Activated CD4-positive, alpha-beta T cell treated with anti-CD3 and anti-CD28 coated beads, Interleukin-2, amount 10 ng/mL, durations not matched to agents 24 days and 14 days (primary cell): ENCODE measurements at regions not wholly inside any gene's neighbourhood (a gene's known extent, or its start where the extent isn't known, plus 50 kb on each side); places are given as distances from the start of the nearest gene placed in this dataset.

Source experiments
- DNase-seq: peaks from one replicate; pipeline ENCODE4 v3.0.0; 2022
- H3K27ac Mint-ChIP-seq: one replicate; pipeline ENCODE4 v1.8.0; 2022; ENCODE audit warnings: mild to moderate bottlenecking, mixed read lengths
- H3K27me3 Mint-ChIP-seq: one replicate; pipeline ENCODE4 v1.8.0; 2022; ENCODE audit warnings: mixed read lengths
- H3K36me3 Mint-ChIP-seq: one replicate; pipeline ENCODE4 v1.8.0; 2022; ENCODE audit warnings: low read depth, mild to moderate bottlenecking, mixed read lengths
- H3K4me1 Mint-ChIP-seq: one replicate; pipeline ENCODE4 v1.8.0; 2021; ENCODE audit warnings: mixed read lengths
- H3K4me3 Mint-ChIP-seq: one replicate; pipeline ENCODE4 v1.8.0; 2022; ENCODE audit warnings: mild to moderate bottlenecking, moderate library complexity, mixed read lengths
- H3K9me3 Mint-ChIP-seq: one replicate; pipeline ENCODE4 v1.8.0; 2021; ENCODE audit warnings: mixed read lengths
- intact Hi-C: fragments of 100-400 bp; cut with micrococcal nuclease; formaldehyde crosslinking; loops from one replicate; pipeline ENCODE4 v1.15.1; 2023

GRCh38 chr18:45350404-45351156 is 264.7 kb upstream of the SLC14A2 start:
- Mint-ChIP-seq H3K36me3 (no peaks in the 10 kb centered on the region), H3K4me3 (no peak overlapping the region), H3K9me3 (no peaks in the 10 kb centered on the region), H3K27ac (no peak overlapping the region), H3K4me1 (no peaks in the 10 kb centered on the region), H3K27me3 (no peaks in the 10 kb centered on the region)
- intact Hi-C loops, result no loop called here
- no peak for DNase-seq

GRCh38 chr18:45352874-45353273 is 262.4 kb upstream of the SLC14A2 start:
- H3K9me3 Mint-ChIP-seq, result no peaks in the 10 kb centered on the region
- H3K4me3 Mint-ChIP-seq, result no peak overlapping the region
- no peak overlapping the region for H3K27ac Mint-ChIP-seq
- no peaks in the 10 kb centered on the region for H3K4me1 Mint-ChIP-seq
- DNase-seq, result no peak
- H3K27me3 Mint-ChIP-seq, result no peaks in the 10 kb centered on the region
- intact Hi-C loops, result no loop called here
- H3K36me3 Mint-ChIP-seq, result no peaks in the 10 kb centered on the region

- no peak for DNase-seq
- Mint-ChIP-seq H3K4me3 (no peak overlapping the region), H3K27me3 (no peaks in the 10 kb centered on the region), H3K4me1 (no peaks in the 10 kb centered on the region), H3K36me3 (no peaks in the 10 kb centered on the region), H3K27ac (no peak overlapping the region), H3K9me3 (no peaks in the 10 kb centered on the region)
- intact Hi-C loops, result no loop called here
Observed at GRCh38 chr18:45353530-45353929, 261.7 kb upstream of the SLC14A2 start.

- intact Hi-C loops, result no loop called here
- Mint-ChIP-seq H3K27me3 (peaks cover 4% of the 10 kb centered on the region), H3K4me3 (no peak overlapping the region), H3K36me3 (no peaks in the 10 kb centered on the region), H3K27ac (no peak overlapping the region), H3K9me3 (no peaks in the 10 kb centered on the region), H3K4me1 (no peaks in the 10 kb centered on the region)
- DNase-seq, result no peak
Observed at GRCh38 chr18:45355944-45356520, 259.2 kb upstream of the SLC14A2 start.

- no peak overlapping the region for H3K4me3 Mint-ChIP-seq
- H3K9me3 Mint-ChIP-seq, result no peaks in the 10 kb centered on the region
- intact Hi-C loops, result no loop called here
- no peak for DNase-seq
- H3K36me3 Mint-ChIP-seq, result no peaks in the 10 kb centered on the region
- no peaks in the 10 kb centered on the region for H3K4me1 Mint-ChIP-seq
- H3K27me3 Mint-ChIP-seq, result peaks cover 4% of the 10 kb centered on the region
- no peak overlapping the region for H3K27ac Mint-ChIP-seq
Observed at GRCh38 chr18:45357686-45358470, 257.4 kb upstream of the SLC14A2 start.

- Mint-ChIP-seq H3K4me1 (no peaks in the 10 kb centered on the region), H3K27ac (no peak overlapping the region), H3K9me3 (no peaks in the 10 kb centered on the region), H3K36me3 (no peaks in the 10 kb centered on the region), H3K27me3 (peaks cover 4% of the 10 kb centered on the region), H3K4me3 (no peak overlapping the region)
- no peak for DNase-seq
- intact Hi-C loops, result no loop called here
Observed at GRCh38 chr18:45359275-45360009, 255.8 kb upstream of the SLC14A2 start.

GRCh38 chr18:45361125-45361851 is 254.0 kb upstream of the SLC14A2 start:
- H3K4me1 Mint-ChIP-seq, result no peaks in the 10 kb centered on the region
- H3K4me3 Mint-ChIP-seq, result no peak overlapping the region
- peaks cover 4% of the 10 kb centered on the region for H3K27me3 Mint-ChIP-seq
- H3K9me3 Mint-ChIP-seq, result no peaks in the 10 kb centered on the region
- intact Hi-C loops, result no loop called here
- H3K27ac Mint-ChIP-seq, result no peak overlapping the region
- no peaks in the 10 kb centered on the region for H3K36me3 Mint-ChIP-seq
- DNase-seq, result no peak

- intact Hi-C loops, result no loop called here
- Mint-ChIP-seq H3K4me1 (no peaks in the 10 kb centered on the region), H3K27me3 (peaks cover 4% of the 10 kb centered on the region), H3K9me3 (no peaks in the 10 kb centered on the region), H3K4me3 (no peak overlapping the region), H3K36me3 (no peaks in the 10 kb centered on the region), H3K27ac (no peak overlapping the region)
- DNase-seq, result no peak
Observed at GRCh38 chr18:45363196-45363595, 252.1 kb upstream of the SLC14A2 start.

- H3K27me3 Mint-ChIP-seq, result peaks cover 2% of the 10 kb centered on the region
- H3K9me3 Mint-ChIP-seq, result no peaks in the 10 kb centered on the region
- H3K4me1 Mint-ChIP-seq, result no peaks in the 10 kb centered on the region
- H3K27ac Mint-ChIP-seq, result no peak overlapping the region
- intact Hi-C loops, result no loop called here
- no peak for DNase-seq
- H3K36me3 Mint-ChIP-seq, result no peaks in the 10 kb centered on the region
- no peak overlapping the region for H3K4me3 Mint-ChIP-seq
Observed at GRCh38 chr18:45365835-45366234, 249.4 kb upstream of the SLC14A2 start.

GRCh38 chr18:45370255-45371010 is 244.8 kb upstream of the SLC14A2 start:
- H3K4me1 Mint-ChIP-seq, result no peaks in the 10 kb centered on the region
- peaks cover 2% of the 10 kb centered on the region for H3K27me3 Mint-ChIP-seq

GRCh38 chr18:45373286-45373880 is 241.9 kb upstream of the SLC14A2 start:
- no peaks in the 10 kb centered on the region for H3K9me3 Mint-ChIP-seq
- H3K4me3 Mint-ChIP-seq, result no peak overlapping the region
- intact Hi-C loops, result no loop called here

More at GRCh38 chr18:45370255-45371010, 244.8 kb upstream of the SLC14A2 start:
- no peaks in the 10 kb centered on the region for H3K9me3 Mint-ChIP-seq
- no peaks in the 10 kb centered on the region for H3K36me3 Mint-ChIP-seq
- no peak for DNase-seq
- intact Hi-C loops, result no loop called here
- H3K27ac Mint-ChIP-seq, result no peak overlapping the region
- H3K4me3 Mint-ChIP-seq, result no peak overlapping the region

GRCh38 chr18:45374236-45374635 is 241.0 kb upstream of the SLC14A2 start:
- intact Hi-C loops, result no loop called here
- no peaks in the 10 kb centered on the region for H3K9me3 Mint-ChIP-seq
- no peak overlapping the region for H3K27ac Mint-ChIP-seq
- H3K4me3 Mint-ChIP-seq, result no peak overlapping the region
- DNase-seq, result no peak
- H3K27me3 Mint-ChIP-seq, result peaks cover 11% of the 10 kb centered on the region
- no peaks in the 10 kb centered on the region for H3K4me1 Mint-ChIP-seq
- no peaks in the 10 kb centered on the region for H3K36me3 Mint-ChIP-seq

More at GRCh38 chr18:45373286-45373880, 241.9 kb upstream of the SLC14A2 start:
- H3K27me3 Mint-ChIP-seq, result peaks cover 8% of the 10 kb centered on the region
- DNase-seq, result no peak
- no peaks in the 10 kb centered on the region for H3K4me1 Mint-ChIP-seq
- H3K27ac Mint-ChIP-seq, result no peak overlapping the region
- no peaks in the 10 kb centered on the region for H3K36me3 Mint-ChIP-seq
